ENCODE measurements at regions not wholly inside any gene's neighbourhood (a gene's known extent, or its start where the extent isn't known, plus 50 kb on each side); places are given as distances from the start of the nearest gene placed in this dataset.

GRCh38 chr4:178339769-178340168 lies 897.5 kb upstream of the AGA start:
- Histone ChIP-seq H3K9me3 (ENCODE audit: severe bottlenecking) (no peaks in the 10 kb centered on the region), H3K4me1 (ENCODE audit: insufficient read depth, poor library complexity, severe bottlenecking) (no peaks in the 10 kb centered on the region), H3K36me3 (ENCODE audit: low read depth) (no peaks in the 10 kb centered on the region), H3K27ac (ENCODE audit: poor library complexity, severe bottlenecking) (no peak overlapping the region), H3K4me3 (ENCODE audit: severe bottlenecking) (no peak overlapping the region), H3K27me3 (ENCODE audit: insufficient read depth, poor library complexity, severe bottlenecking) (no peaks in the 10 kb centered on the region)
- DNase-seq (ENCODE audit: low spot score) = no peak
- TF ChIP-seq CTCF (IDR thresholded peaks at IDR 0.05; ENCODE audit: poor library complexity, severe bottlenecking) = no peak
- ATAC-seq (ENCODE audit: low read depth) = no peak

- Histone ChIP-seq H3K27me3 (ENCODE audit: insufficient read depth, poor library complexity, severe bottlenecking) (no peaks in the 10 kb centered on the region), H3K4me1 (ENCODE audit: insufficient read depth, poor library complexity, severe bottlenecking) (no peaks in the 10 kb centered on the region), H3K9me3 (ENCODE audit: severe bottlenecking) (no peaks in the 10 kb centered on the region), H3K36me3 (ENCODE audit: low read depth) (no peaks in the 10 kb centered on the region), H3K4me3 (ENCODE audit: severe bottlenecking) (no peak overlapping the region), H3K27ac (ENCODE audit: poor library complexity, severe bottlenecking) (no peak overlapping the region)
- no peak for ATAC-seq (ENCODE audit: low read depth)
- no peak for TF ChIP-seq CTCF (IDR thresholded peaks at IDR 0.05; ENCODE audit: poor library complexity, severe bottlenecking)
- no peak for DNase-seq (ENCODE audit: low spot score)
These were observed 898.2 kb upstream of the AGA start for GRCh38 chr4:178340468-178340867.

- Histone ChIP-seq H3K27ac (ENCODE audit: poor library complexity, severe bottlenecking) (no peak overlapping the region), H3K9me3 (ENCODE audit: severe bottlenecking) (no peaks in the 10 kb centered on the region), H3K4me1 (ENCODE audit: insufficient read depth, poor library complexity, severe bottlenecking) (no peaks in the 10 kb centered on the region), H3K4me3 (ENCODE audit: severe bottlenecking) (no peak overlapping the region), H3K36me3 (ENCODE audit: low read depth) (no peaks in the 10 kb centered on the region), H3K27me3 (ENCODE audit: insufficient read depth, poor library complexity, severe bottlenecking) (no peaks in the 10 kb centered on the region)
- no peak for TF ChIP-seq CTCF (IDR thresholded peaks at IDR 0.05; ENCODE audit: poor library complexity, severe bottlenecking)
- ATAC-seq (ENCODE audit: low read depth) (no peak), DNase-seq (ENCODE audit: low spot score) (no peak)
These were observed 901.9 kb upstream of the AGA start for GRCh38 chr4:178344096-178344495.

GRCh38 chr4:178347111-178347510 lies 904.9 kb upstream of the AGA start:
- H3K27me3 ChIP-seq (ENCODE audit: insufficient read depth, poor library complexity, severe bottlenecking) = no peaks in the 10 kb centered on the region
- no peak for TF ChIP-seq CTCF (IDR thresholded peaks at IDR 0.05; ENCODE audit: poor library complexity, severe bottlenecking)
- H3K9me3 ChIP-seq (ENCODE audit: severe bottlenecking) = no peaks in the 10 kb centered on the region
- no peaks in the 10 kb centered on the region for H3K36me3 ChIP-seq (ENCODE audit: low read depth)
- ATAC-seq (ENCODE audit: low read depth) (no peak), DNase-seq (ENCODE audit: low spot score) (no peak)
- no peak overlapping the region for H3K4me3 ChIP-seq (ENCODE audit: severe bottlenecking)
- H3K4me1 ChIP-seq (ENCODE audit: insufficient read depth, poor library complexity, severe bottlenecking) = no peaks in the 10 kb centered on the region
- H3K27ac ChIP-seq (ENCODE audit: poor library complexity, severe bottlenecking) = no peak overlapping the region

GRCh38 chr4:178349601-178350000 lies 907.4 kb upstream of the AGA start:
- Histone ChIP-seq H3K4me3 (ENCODE audit: severe bottlenecking) (no peak overlapping the region), H3K9me3 (ENCODE audit: severe bottlenecking) (no peaks in the 10 kb centered on the region), H3K27me3 (ENCODE audit: insufficient read depth, poor library complexity, severe bottlenecking) (no peaks in the 10 kb centered on the region), H3K36me3 (ENCODE audit: low read depth) (no peaks in the 10 kb centered on the region), H3K4me1 (ENCODE audit: insufficient read depth, poor library complexity, severe bottlenecking) (no peaks in the 10 kb centered on the region), H3K27ac (ENCODE audit: poor library complexity, severe bottlenecking) (no peak overlapping the region)
- ATAC-seq (ENCODE audit: low read depth) (no peak), DNase-seq (ENCODE audit: low spot score) (no peak)
- no peak for TF ChIP-seq CTCF (IDR thresholded peaks at IDR 0.05; ENCODE audit: poor library complexity, severe bottlenecking)

All from RWPE2 (cell line).